SIG-M5 (cell line): ENCODE measurements at regions not wholly inside any gene's neighbourhood (a gene's known extent, or its start where the extent isn't known, plus 50 kb on each side); places are given as distances from the start of the nearest gene placed in this dataset.

Source experiments
- DNase-seq: peaks from one replicate; lab custom pipeline; 2025; lab: John Stamatoyannopoulos, UW

DNA sequence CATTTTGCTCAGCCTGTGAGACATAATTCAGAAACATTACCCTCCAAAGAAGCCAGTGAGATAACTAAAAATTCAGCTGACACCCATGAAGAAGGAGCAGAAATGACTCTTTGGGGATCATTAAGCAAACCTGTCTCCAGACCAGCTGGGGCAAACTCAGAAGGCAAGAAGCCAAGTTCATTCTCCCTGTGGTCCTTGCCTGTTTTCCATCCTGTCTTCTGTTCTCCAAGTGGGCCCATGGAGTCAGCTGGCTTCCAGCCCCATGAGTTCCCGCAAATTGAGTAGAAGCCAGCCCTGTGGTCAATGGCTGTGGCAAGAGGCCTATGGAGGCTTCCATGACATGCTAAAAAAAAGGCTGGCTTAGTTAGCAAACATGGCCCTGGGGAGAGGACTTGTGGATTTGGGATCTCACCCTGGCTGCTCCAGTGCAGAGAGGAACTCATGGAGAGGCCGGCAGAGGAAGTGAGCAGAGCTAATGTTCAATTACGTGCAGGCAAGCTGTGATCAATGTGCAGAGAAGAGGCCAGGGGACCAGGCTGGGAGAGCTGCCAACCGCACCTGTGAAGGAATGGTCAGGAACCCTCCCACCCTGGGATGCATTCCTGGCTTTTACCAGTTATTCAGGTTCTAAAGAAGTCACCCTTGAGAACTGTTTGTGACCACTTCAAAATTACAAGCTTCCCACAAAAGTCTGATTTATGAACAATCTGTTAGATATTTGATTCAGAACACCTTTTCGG lies 229.1 kb downstream of the TSHZ3 start:
- DNase-seq = no peak

DNA sequence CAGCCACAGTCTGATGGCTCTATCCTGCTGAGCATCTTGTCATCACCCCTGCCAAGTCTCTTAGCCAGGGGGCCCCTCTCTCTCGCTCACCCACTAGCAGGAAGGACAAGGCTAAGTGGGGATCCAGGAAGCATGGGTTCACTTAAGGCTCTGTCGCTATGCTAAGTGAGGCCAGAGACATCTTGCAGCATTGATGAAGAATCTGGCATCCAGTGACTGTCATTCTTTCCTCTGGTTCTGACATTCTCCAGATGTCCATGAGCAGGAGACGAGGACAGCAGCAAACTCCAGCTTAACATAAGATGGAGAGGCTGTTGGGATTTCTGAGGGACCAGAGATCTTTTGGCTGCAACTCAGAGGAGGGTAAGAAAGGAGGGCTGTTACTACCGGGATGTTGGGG lies 230.2 kb downstream of the TSHZ3 start:
- DNase-seq = no peak

DNA sequence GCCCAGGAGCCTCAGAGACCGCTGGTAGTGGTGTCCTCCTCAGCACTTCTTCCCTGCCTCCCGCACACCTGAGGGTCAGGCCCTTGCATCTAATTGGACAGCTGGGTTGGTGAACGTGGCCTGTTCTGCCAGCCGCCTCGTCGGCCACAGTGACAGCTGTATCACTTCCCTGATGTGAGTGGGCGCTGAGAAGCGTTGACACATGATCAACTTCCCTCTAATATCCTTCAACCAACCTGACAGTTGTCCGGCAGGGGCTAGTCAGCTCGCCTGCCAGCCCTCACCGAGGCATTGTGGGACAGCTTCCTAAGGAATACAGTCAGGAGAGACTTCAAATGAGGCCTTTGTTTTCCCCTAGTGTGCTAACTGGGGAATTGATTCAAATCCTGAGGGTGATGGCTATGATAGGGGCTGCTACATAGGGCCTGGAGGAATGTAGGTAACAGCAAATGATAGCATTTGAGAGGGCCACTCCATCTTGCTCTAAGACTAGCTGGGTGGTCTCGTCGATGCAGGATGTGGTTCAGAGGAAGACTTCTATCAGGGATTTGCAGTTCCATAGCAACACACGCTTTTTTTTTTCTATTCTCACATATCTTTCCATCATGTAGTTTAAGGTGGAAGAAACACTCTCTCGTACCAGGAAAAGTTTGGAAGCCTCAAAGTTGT lies 230.8 kb downstream of the TSHZ3 start:
- DNase-seq = no peak

DNA sequence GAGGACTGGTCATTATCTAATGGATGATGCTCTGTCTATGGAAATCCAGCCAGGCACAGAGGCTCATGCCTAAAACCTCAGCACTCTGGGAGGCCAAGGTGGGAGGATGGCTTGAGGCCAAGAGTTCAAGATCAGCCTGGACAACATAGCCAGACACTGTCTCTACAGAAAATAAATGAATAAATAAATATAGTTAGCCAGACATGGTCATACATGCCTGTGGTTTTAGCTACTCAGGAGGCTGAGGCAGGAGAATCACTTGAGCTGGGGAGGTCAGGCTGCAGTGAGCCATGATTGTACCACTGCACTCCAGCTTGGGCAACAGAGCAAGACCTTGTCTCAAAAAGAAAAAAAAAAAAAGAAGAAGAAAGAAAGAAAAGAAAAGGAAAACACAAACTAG lies 234.7 kb downstream of the TSHZ3 start:
- DNase-seq = no peak

DNA sequence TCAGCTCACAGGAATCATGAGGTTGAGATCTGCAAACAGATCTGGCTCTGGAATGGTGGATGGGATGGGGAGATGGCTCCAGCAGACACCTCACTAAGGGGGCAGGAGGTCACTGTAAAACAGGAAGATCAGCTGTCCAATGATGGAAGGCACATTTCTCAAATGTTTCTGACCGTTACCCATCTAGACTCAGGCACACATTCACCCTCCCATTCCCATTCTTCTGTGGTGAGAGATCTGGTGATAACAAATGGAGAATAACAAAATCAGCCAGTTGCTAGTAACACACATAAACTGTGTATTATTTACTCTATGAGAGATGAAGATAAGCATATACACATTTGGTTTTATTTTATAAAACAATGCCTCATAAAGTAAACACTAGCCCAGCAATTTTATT lies 235.9 kb downstream of the TSHZ3 start:
- no peak for DNase-seq

DNA sequence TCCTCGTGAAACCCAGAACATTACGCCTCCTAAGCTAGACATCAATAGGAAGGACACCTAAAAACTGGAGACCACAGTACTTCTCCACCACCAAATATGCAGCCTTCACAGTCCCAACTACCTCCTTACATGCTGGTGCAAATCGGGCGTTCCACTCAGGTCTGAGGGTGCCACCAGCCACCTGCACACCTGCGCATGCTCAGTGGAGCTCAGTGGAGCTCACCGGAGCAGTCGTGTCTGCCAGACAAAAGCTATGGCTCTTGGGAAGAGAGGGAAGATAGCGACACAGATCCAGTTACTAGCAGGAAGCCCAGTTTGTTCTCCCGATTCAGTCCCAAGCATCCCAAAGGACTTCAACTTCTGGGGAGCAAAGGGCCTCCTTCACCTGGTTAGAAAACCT lies 237.1 kb downstream of the TSHZ3 start:
- DNase-seq = no peak

DNA sequence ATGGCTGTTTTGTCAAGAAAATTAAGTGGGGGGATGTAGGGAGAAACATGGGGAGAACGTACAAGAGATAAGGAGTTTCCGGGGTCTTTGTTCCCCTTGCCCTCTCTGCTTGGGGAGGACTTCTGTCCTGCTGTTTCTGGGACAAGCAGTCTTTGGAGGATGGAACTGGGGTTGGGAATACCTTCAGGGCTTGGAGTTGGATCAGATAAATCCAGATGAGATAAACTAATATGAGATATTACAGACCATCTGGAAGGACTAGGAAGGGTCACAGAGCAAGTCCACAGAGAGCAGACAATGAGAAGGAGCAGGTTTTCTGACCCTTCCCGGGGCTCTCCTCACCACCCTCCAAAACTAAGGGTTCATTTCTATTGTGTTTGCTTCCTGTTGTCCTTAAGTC lies 237.5 kb downstream of the TSHZ3 start:
- DNase-seq = no peak

DNA sequence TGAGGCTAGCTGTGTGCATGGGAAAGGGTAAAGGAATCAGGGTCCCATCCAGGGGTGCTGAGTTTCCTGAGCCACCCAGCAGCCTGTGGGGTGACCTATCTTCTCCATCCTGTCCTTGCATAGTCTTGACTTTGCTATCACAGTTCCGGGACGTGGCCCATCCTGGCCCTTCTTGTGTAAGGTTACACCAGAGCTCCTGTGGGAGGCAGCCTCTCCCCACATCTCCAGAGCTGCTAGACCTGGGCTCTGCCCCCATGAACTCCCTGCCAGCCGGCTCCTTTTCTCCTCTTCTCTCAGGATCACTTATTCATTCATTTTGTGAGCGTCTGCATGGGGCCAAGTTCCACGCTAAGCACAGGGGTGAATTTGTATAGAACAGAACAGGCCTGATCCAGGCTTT lies 238.9 kb downstream of the TSHZ3 start:
- no peak for DNase-seq

DNA sequence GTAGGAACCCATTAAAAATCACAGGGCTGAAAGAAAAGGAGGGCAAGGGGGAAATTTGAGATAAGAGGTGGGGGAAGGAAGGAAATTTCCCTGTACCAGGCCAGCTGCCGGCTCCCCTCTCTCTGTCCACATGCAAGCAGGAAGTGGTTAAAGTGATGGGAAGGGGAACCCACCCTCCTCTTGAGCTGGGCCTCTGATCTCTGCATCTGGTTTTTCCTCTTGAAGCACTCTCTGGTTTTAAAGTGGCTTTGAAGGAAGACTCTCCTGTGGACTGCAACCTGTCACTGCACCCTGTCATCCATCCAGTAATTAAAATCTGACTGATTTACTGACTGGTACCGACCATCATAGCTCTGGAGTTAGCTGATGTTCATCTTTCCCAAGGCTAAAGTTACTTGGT lies 239.6 kb downstream of the TSHZ3 start:
- no peak for DNase-seq

DNA sequence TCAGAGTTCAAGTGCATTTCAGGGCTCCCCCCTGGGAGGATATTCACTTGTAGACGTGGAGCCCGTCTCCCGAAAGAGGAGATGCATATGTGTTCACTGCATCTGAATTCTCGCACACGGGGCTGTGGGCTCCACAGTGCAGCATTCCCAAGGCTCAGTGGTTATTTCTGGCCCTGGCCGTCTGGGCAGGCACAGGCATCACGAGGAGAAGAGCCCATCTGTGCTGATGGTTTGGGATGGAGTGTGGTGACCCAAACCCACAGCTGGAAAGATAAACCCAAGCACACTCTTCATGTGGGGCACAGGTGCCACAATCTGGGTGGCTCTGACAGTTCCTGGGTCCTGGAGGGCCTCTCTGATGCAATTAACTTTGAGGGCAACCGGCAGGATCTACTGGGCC lies 242.1 kb downstream of the TSHZ3 start:
- DNase-seq = no peak

DNA sequence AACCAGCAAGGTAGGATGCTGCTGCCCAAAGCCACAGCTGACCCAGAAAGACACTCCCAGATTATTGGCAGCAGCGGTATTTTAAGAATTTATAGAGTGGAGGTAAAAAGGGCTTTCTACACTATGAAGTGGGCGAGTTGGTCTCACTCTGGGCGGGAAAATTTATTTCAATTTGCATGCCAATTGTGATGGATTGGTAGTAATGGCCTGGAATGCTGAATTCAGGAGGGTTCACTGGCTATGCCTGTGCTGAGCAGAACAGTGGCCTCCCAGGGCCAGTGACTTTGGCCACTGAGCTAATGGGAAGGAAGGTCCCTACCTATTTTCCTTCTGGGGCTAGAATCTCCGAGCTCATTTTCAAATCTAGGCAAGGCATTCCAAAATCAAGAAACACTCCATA lies 243.5 kb downstream of the TSHZ3 start:
- DNase-seq = no peak

DNA sequence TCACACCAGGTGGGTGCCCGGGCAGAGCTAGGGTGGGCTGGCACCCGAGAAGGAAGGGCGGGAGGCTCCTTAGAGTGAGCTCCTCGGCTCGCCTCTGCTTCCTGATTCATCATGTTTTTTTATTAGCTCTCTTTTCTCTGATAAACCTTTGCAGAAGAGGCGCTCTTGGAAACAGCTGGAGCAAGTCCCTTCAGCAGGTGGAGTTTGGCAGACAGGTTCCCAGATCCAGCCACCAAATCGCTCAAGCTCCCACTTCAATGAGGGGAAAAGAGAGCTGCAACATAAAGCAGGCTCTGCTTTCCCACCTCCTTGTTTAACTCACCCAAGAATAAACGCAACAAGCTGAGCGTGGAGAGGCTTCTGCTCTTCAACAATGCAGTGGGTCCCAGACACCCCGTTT lies 244.8 kb downstream of the TSHZ3 start:
- no peak for DNase-seq

DNA sequence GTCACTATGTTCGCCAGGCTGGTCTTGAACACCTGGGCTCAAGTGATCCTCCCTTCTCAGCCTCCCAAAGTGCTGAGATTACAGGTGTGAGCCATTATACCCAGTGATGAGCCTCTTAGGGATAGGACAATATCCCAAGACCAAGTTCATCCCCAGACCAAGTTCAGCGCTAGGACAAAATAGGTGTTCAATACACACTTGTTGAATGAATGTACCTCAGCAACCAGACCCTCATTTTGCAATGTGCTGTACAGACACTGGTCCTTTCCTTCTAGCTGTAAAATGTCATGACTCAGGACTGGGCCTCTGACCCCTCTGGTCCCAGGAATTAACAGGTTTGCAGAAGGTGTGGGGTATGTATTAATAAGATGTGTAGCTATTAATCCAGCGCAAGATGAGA lies 246.0 kb downstream of the TSHZ3 start:
- no peak for DNase-seq

DNA sequence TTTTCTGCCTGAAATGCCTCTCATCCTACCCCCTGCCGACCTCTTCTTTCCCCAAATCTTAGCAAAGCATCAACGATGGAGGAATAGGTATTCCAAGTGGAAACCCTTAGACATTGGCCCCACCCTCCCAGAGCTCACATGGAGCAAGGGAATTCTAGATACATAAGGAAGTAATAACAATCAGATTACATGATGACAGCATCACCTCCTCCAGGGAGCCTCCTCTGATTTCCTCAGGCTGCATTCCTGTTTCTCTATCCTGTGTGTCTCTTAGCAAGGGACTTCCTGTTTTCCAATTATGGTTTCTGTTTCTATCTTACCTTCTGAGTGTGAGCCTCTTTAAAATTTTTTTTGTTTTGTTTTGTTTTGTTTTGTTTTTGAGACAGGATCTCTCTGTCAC lies 246.6 kb downstream of the TSHZ3 start:
- DNase-seq = no peak

DNA sequence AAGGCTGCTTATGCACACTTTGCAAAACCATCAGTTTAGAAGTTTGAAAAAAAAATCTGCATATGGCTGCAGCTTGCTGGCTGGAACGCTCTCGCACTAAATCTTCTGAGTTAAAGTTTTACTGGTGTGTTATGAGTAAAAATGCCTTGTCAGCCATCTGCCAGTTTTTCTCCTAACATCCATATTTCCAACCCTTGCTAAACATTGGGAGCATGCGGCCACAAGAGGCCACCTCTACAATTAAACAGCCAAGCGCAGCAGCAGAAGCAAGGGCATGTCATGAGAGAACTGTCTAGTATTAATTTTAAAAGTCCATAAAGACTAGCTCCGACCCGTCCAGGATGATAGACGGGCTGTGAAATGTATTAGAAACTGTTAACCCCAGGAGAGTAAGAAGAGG lies 248.3 kb downstream of the TSHZ3 start:
- no peak for DNase-seq

DNA sequence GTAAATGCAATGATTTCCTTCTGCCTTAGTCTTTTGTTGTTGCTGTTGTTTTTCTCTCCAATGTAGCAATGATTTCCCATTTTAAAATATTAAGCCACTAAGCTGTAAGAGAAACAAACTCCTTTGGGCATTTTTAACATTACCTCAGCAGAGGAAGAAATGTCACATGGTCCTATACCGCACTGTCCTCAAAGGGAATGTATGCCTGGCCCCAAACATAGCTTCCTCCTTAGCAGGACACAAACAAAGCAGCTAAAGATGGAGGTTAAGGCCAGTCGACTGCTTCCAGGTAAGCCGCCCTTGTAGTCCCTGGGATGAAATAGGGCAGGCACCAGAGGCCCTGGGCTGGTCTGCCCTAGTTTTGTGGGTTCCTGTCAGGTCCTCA lies 249.0 kb downstream of the TSHZ3 start:
- no peak for DNase-seq

DNA sequence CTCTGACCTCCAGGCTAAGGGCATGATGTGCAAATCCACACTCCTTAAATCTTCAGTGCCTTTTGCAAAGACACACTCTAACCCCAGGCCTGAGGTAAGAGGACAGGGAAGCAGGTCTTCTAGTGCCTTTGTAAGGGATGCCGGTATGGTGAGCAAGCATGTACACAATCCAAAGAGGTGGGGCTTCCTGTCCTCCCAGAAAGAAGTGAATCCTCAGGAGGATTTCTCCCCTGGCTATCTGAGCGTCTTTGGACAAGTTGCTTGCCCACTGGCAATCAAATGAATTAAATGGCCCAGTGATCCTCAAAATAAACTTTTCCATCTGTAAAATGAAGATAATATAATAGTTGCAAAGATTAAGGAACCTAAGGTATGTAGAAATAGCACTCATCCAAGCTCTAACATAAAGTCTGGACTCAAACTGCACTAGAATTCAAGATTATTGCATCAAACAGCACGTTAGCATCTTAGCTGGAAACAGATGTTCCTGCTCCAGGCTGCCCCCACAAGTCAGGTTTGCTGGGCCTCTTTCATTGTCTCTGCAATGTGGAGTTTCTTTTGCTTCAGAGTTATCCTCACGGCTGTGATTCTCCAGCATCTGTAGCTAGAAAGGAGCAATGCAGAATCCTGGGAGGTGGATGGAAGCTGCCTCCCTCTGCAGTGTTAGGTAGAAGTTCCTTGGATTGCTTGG lies 249.6 kb downstream of the TSHZ3 start:
- no peak for DNase-seq

DNA sequence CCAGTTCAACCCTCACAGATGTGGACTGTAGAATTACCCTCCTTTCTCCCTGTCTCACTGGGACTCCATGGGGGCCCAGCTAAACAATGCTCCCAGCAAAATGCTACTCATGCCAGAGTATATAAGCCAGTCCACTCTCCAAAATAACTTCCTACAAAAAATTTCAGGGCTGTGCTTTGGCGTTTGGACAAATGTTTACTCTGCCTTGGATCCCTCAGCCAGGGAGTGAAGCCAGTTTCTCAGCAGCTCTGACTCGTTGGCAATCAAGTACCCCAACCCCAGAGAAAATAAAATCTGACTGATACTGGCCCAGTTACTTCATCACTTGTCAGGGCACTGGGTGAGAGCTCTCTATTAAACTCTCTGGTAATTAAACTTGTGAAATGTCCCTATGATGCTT lies 250.4 kb downstream of the TSHZ3 start:
- no peak for DNase-seq

DNA sequence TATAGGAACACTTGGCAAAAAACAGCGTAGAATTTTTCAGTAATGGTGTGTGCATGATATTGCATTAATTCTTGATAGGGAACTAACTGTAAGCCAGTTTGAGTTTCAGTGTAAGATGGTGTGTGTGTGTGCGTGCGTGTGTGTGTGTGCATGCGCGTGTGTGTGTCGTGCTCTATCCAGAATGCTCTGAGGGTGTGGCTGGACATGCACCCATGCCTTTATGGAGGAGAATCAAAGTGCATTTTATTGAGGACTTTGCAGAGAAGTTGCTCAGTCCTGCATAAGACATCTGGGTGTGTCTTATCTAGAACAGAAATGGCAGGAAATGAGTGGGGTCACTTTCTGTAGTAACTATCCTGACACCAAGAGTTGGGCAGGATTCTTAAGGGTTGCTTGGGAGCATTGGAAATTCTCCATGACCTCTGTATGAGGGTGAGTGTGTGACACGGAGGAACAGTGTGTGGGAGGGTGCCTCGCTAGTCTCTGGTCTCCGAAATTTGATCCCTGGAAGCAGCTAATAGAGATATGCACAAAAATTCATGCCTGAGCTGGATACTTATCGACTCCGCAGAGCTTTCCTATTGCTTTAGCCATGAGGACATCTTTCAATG lies 252.2 kb downstream of the TSHZ3 start:
- DNase-seq = no peak

DNA sequence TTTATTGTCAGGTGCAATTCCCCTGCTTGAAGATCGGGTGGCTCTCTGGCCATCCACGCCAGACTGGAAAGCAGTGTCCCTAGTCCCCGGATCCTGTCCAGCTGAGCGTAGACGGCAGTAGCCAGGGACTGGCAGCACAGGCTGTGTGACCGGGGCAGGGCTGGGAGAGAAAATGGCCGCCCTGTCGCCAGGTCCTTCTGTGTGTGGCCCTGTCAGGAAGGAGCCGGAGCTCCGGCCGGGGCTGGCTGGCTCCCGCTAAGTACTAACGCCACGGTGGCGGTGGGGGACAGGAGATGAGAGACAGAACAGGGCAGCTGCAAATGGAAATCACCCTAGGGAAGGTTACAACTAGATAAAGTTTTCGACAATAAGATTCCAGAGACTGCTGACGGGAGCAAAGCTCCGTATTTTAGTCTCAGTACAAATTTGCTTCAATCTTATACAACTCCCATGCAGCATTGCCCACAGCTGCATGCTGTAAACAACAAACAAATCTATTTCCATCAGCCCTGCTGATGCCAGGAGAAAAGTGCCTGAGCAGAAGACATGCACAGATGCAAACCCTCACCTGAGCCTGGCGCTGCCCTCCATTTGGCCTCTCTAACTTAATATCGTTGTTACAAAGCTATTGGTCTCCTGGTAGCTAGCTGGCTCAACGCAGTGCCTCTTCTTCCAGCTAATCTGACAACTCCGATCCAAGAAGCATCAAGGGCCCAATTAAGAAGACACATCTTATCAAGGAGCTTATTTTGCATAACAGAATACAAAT lies 253.0 kb downstream of the TSHZ3 start:
- no peak for DNase-seq

DNA sequence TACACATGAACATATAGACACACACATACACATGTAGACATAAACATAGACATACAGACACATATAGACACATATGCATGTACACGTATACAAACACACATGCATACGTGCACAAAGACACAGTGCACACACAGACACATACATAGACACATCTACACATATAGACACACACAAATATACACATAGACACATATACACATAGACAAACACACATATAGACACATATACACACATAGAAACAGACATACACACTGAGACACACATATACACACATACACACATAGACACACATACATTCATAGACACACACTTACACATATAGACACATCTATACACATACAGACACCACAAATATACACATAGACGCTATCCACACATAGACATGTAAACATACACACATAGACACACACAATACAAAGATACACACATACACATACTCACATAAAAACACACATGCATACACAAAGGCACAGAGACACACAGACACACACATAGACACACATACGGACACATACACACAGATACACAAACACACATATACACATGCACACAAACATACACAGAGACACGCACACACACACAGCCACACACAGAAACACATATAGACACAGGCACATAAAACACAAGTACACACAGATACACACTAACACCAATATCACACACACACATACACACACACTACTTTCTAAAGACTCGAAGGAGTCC lies 254.0 kb downstream of the TSHZ3 start:
- no peak for DNase-seq

DNA sequence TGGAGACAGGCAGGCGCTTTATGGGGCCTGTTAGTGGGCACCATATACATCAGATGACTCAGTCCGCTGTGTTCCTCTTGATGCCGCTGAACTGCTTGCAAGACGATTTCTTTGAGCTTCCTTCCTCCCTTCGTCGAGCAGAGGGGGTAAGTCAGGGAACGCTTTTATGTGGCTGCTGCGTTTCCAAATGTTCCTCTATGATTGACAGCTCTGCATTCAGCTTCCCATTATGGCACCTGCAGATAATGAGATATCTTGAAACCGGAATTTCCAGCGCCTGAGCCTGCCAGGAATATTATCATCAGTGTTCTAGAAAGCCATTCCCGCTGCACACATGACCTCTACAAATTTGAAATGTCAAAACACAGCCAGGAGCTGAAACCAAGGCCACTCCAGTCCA lies 257.0 kb downstream of the TSHZ3 start:
- DNase-seq = no peak
